Loucy (cell line): ENCODE measurements at regions not wholly inside any gene's neighbourhood (a gene's known extent, or its start where the extent isn't known, plus 50 kb on each side); places are given as distances from the start of the nearest gene placed in this dataset.

Experiments used
- H2AFZ ChIP-seq: fragments of 200-600 bp; sonication (generic); 2 replicates; pipeline ENCODE4 v1.6.0; 2016; ENCODE audit warnings: antibody characterized with exemption, mild to moderate bottlenecking, low read length, moderate library complexity
- H3F3A ChIP-seq: fragments of 200-600 bp; 2 replicates; pipeline ENCODE4 v1.6.0; 2016; ENCODE audit warnings: antibody characterized with exemption, low read depth, mild to moderate bottlenecking
- H3K27me3 ChIP-seq: fragments of 200-600 bp; sonication (generic); 2 replicates; pipeline ENCODE4 v1.6.1; 2014; ENCODE audit warnings: low read length, mild to moderate bottlenecking; ENCODE audit not compliant: insufficient read depth, poor library complexity, severe bottlenecking
- H3K36me3 ChIP-seq: fragments of 200-600 bp; sonication (generic); 2 replicates; pipeline ENCODE4 v1.6.1; 2016; ENCODE audit warnings: low read length; ENCODE audit not compliant: insufficient read depth
- H3K4me1 ChIP-seq: fragments of 200-600 bp; sonication (generic); 2 replicates; pipeline ENCODE4 v1.5.1; 2014; ENCODE audit warnings: low read length, mild to moderate bottlenecking; ENCODE audit not compliant: insufficient read depth, poor library complexity, severe bottlenecking
- H3K4me2 ChIP-seq: fragments of 200-600 bp; sonication (generic); 2 replicates; pipeline ENCODE4 v1.6.0; 2014; ENCODE audit warnings: antibody characterized with exemption, low read length, low read depth, mild to moderate bottlenecking; ENCODE audit not compliant: poor library complexity, severe bottlenecking
- H3K4me3 ChIP-seq: fragments of 200-600 bp; sonication (generic); 2 replicates; pipeline ENCODE4 v1.5.1; 2014; ENCODE audit warnings: low read length, mild to moderate bottlenecking, mixed read lengths; ENCODE audit not compliant: poor library complexity, severe bottlenecking
- H3K79me2 ChIP-seq: fragments of 200-600 bp; sonication (generic); 2 replicates; pipeline ENCODE4 v1.6.1; 2014; ENCODE audit warnings: low read length; ENCODE audit not compliant: insufficient read depth
- H3K9ac ChIP-seq: fragments of 200-600 bp; sonication (generic); 2 replicates; pipeline ENCODE4 v1.6.0; 2014; ENCODE audit warnings: mild to moderate bottlenecking, low read depth, low read length, moderate library complexity; ENCODE audit not compliant: poor library complexity, severe bottlenecking
- H3K9me2 ChIP-seq: fragments of 200-600 bp; sonication (generic); replicated peaks from 2 replicates; pipeline ENCODE4 v1.6.1; 2016; ENCODE audit warnings: low read depth, low read length, mixed read lengths
- H3K9me3 ChIP-seq: fragments of 200-600 bp; sonication (generic); 2 replicates; pipeline ENCODE4 v1.6.1; 2014; ENCODE audit warnings: mild to moderate bottlenecking, antibody characterized with exemption, low read length, low read depth; ENCODE audit not compliant: insufficient read depth
- H4K20me1 ChIP-seq: fragments of 200-600 bp; sonication (generic); 2 replicates; pipeline ENCODE4 v1.6.0; 2014; ENCODE audit warnings: antibody characterized with exemption, low read length, mild to moderate bottlenecking; ENCODE audit not compliant: insufficient read depth, poor library complexity, severe bottlenecking
- EZH2phosphoT487 ChIP-seq: fragments of 200-600 bp; IDR thresholded peaks from 2 replicates; pipeline ENCODE4 v1.6.1; 2018; ENCODE audit warnings: antibody characterized with exemption, mild to moderate bottlenecking, moderate library complexity, borderline replicate concordance
- TF ChIP-seq, protein P1 (sequence below): fragments of 200-600 bp; sonication (generic); conservative IDR thresholded peaks from 2 replicates; pipeline ENCODE4 v1.5.1; 2014; ENCODE audit warnings: mild to moderate bottlenecking, antibody characterized with exemption, low read length

DNA sequence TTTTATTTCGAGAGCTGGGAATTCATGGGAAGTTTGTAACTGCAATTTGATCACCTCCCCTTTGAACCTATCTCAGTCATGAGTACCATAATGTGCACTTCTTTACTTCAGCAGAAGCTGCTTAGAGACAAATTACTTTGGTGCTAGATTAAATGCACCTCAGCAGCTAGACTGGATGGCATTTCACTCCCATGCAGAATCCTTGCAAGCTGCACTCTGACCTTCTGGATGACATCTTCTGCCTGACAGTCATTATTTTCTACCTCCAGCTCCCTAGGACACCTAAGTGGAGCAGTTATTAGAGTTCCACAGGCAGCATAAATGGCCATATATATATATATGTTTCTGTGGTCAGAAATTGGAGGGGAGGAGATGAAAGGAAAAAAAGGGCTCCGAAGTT, 366.0 kb upstream of the TMPRSS15 start:
- no peaks in the 10 kb centered on the region for H3K9me2 ChIP-seq
- H3K9ac ChIP-seq = no peak overlapping the region
- no peaks in the 10 kb centered on the region for H3F3A ChIP-seq
- no peak overlapping the region for H3K4me2 ChIP-seq
- no peaks in the 10 kb centered on the region for H3K36me3 ChIP-seq
- no peaks in the 10 kb centered on the region for H3K9me3 ChIP-seq
- H3K4me1 ChIP-seq = no peaks in the 10 kb centered on the region
- H3K27me3 ChIP-seq = no peaks in the 10 kb centered on the region
- TF ChIP-seq EZH2phosphoT487 = no peak
- TF ChIP-seq, protein P1, sequence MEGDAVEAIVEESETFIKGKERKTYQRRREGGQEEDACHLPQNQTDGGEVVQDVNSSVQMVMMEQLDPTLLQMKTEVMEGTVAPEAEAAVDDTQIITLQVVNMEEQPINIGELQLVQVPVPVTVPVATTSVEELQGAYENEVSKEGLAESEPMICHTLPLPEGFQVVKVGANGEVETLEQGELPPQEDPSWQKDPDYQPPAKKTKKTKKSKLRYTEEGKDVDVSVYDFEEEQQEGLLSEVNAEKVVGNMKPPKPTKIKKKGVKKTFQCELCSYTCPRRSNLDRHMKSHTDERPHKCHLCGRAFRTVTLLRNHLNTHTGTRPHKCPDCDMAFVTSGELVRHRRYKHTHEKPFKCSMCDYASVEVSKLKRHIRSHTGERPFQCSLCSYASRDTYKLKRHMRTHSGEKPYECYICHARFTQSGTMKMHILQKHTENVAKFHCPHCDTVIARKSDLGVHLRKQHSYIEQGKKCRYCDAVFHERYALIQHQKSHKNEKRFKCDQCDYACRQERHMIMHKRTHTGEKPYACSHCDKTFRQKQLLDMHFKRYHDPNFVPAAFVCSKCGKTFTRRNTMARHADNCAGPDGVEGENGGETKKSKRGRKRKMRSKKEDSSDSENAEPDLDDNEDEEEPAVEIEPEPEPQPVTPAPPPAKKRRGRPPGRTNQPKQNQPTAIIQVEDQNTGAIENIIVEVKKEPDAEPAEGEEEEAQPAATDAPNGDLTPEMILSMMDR = no peak
- H3K4me3 ChIP-seq = no peak overlapping the region
- H3K79me2 ChIP-seq = no peaks in the 10 kb centered on the region
- no peaks in the 10 kb centered on the region for H4K20me1 ChIP-seq
- H2AFZ ChIP-seq = no peak overlapping the region

DNA sequence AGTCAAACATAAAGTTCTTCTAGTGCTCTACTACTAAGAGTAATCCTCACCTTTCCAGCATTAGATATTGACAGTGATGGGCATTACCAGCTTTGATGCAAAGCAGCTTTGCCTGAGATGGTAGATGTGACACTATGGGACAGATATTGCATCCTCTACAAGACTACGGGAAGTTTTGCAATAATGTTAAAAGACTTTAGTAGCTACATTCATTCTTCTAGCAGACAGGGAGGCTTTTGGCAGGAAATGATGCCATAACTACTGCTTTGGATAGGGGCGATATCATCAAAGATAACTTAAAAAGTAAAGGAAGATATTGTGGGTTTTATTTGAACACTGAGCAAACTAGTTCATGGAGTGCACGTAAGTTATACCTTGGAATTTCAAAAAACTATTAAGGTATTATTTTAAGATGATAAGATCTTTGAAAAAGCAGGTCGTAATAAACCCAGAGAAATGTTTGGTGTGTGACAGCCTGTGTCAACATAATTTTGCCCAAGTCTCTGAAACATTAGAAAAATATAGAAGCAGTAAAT, 368.3 kb upstream of the TMPRSS15 start:
- TF ChIP-seq, protein P1 = no peak
- TF ChIP-seq EZH2phosphoT487 = no peak
- Histone ChIP-seq H3K36me3 (no peaks in the 10 kb centered on the region), H3K9me2 (no peaks in the 10 kb centered on the region), H3F3A (no peaks in the 10 kb centered on the region), H3K4me1 (no peaks in the 10 kb centered on the region), H3K27me3 (no peaks in the 10 kb centered on the region), H3K4me2 (no peak overlapping the region), H4K20me1 (no peaks in the 10 kb centered on the region), H3K4me3 (no peak overlapping the region), H2AFZ (no peak overlapping the region), H3K9me3 (no peaks in the 10 kb centered on the region), H3K9ac (no peak overlapping the region), H3K79me2 (no peaks in the 10 kb centered on the region)

DNA sequence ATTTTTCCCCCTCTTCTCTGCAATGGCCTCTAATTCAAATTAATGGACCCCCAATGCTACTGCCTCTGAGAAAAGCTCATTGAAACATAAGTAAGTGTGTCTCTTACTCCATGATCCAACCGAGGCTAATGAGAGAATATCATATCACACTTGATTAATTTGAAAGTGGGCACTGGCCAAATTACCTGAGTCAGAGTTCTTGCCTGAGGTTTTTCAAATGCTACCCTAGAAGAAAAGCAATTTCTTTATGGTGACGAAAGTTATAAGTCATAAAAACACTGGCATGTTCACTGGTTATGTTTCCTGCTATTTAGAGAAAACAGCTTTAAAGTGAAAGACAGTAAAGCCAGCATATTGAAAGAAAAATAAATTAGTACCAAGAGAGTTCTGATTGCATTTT, 368.8 kb upstream of the TMPRSS15 start:
- Histone ChIP-seq H4K20me1 (no peaks in the 10 kb centered on the region), H3K9ac (no peak overlapping the region), H3K27me3 (no peaks in the 10 kb centered on the region), H3K9me2 (no peaks in the 10 kb centered on the region), H3K4me1 (no peaks in the 10 kb centered on the region), H2AFZ (no peak overlapping the region), H3F3A (no peaks in the 10 kb centered on the region), H3K36me3 (no peaks in the 10 kb centered on the region), H3K4me2 (no peak overlapping the region), H3K9me3 (no peaks in the 10 kb centered on the region), H3K79me2 (no peaks in the 10 kb centered on the region), H3K4me3 (no peak overlapping the region)
- TF ChIP-seq, protein P1 = no peak
- no peak for TF ChIP-seq EZH2phosphoT487
